HuH-7.5 (cell line): ENCODE measurements at regions not wholly inside any gene's neighbourhood (a gene's known extent, or its start where the extent isn't known, plus 50 kb on each side); places are given as distances from the start of the nearest gene placed in this dataset.
"Not testable (repeated sequence)": the region's sequence is repeated elsewhere in the genome, so short reads cannot be mapped to it uniquely, and the experiment has no call there.

Experiments used
- DNase-seq: peaks from one replicate; pipeline ENCODE4 v3.0.0; 2011; ENCODE audit warnings: low spot score

DNA sequence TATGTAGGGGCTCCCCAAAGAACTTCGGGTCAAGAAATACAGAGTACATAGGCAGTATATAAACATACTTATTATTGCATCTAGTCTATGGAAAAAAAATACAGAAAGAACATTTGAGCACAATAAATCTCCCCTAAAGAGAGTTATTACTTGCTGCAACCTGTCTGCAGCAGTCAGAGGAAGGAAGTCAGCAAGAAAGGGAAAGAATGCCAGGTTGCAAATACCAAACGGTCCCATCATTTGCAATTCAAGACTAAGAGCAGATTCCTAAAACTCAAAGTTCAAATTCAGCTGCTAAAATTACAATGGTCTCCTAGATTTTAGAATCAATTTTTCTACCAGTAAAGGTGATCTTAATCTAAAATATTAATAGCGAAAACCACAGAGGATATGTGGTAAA lies 236.2 kb upstream of the NUDT6 start:
- DNase-seq, result no peak

DNA sequence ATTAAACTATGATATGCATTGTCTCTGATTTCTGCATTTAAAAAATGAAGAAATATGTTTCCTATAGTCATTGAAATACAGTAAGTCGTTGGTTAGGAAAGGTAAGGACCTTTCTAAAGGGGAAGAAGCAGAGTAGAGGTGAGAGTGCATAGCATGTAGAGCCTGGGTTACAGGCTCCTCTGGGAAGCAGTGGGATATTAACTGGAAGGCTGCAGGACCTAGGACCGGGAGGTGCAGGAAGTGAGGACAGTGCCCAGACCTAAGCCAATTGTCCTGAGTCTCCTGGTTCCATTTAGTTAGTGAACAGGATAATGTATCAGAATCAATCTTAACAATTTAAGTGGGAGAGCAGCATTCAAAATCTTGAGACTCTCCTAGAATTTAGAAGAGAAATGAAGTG lies 237.1 kb upstream of the NUDT6 start:
- DNase-seq, result no peak

DNA sequence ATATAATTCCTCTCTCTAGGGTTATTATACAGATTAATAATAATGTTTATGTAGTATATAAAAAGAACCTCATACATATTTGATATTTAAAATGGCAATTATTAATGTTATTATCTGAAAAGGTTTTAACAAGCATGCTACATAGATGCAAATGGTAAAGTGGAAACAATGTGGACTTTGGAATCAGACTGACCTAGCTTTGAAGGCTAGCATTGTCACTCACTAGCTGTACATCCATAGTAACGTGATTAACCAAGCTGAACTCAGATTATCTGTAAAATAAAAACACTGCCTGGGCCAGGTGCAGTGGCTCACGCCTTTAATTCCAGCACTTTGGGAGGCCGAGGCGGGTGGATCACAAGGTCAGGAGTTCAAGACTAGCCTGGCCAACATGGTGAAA lies 233.7 kb upstream of the SPRY1 start:
- no peak for DNase-seq

DNA sequence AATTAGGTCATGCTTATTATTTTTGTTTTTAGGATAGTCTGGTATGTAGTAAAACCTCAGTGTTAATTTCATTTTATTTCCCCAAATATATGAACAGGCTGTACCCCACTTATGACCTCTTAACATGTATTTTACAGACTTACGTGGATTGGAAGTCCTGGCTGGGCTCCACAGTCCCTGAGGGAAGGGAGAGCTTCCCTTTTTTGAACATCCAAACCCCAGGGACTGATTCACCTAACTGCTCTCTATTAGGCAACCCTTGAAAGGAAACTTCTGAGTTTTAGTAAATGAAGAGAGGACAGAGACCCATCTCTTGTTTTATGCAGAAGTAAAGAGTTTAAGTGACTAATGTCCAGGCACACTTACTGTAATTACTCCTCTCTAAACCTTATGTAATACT lies 233.1 kb upstream of the SPRY1 start:
- no peak for DNase-seq

DNA sequence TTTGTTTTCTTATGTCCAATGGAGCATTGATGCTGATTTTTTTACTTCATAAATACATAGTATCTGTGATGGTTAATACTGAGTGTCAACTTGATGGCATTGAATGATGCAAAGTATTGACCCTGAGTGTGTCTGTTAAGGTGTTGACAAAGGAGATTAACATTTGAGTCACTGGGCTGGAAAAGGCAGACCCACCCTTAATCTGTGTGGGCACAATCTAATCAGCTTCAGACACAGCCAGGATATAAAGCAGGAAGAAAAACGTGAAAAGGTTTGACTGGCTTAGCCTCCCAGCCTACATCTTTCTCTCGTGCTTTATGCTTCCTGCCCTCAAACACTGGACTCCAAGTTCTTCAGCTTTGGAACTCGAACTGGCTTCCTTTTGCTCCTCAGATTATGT lies 230.6 kb upstream of the SPRY1 start:
- no peak for DNase-seq

DNA sequence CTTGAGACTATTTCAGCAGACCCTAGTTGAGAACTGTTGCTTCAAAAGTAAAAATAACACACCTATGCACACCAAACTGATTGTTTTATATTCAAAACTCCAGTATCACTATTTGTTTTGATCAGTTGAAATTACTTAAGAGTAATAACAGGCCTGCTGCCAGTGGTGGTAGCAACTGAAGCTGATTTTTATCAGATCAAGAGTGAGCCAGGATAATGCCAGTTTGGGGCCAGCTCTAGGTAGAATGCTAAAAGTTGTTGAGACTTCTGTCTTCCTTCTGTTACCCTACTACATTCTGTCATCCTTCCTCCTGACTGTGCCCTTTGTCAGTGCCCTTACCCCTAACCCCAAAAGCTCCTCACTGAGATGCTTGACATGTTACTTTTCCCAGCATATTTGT lies 228.7 kb upstream of the SPRY1 start:
- no peak for DNase-seq

DNA sequence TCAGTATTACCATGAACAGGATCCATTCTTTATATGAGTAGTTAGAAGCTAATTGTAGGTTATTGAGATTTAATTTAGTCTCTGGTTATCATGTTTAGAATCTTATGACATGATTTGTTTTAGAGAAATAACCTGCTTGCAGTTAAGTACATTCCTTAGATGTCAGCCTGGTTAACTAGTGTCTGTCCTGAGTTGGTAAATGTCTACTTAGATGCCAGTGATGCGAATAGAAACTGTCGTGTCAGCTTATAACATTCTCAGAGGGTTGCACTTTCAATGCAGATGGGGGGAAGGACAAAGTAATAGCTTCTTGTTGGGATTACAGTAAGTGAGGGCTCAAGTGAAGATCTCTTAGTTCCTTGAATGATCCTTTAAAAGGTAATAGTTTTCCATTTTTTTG lies 227.8 kb upstream of the SPRY1 start:
- no peak for DNase-seq

DNA sequence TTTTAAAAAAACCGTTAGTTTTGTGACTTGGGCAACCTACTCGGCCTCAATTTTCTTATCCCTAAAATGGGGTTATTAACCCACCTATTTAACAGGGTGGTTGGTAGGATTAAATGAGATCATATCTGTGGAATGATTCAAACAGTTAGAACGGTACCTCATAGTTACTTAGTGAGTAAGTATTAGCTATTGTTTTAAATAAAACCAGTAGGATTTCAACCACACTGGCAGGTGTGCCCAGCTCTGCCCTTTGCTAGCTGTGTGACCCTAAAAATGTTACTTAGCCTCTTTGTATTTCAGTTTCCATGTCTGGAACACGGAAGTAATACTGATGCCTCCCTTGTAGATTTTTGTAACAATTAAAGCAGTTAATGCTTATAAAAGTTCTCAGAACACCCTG lies 225.8 kb upstream of the SPRY1 start:
- no peak for DNase-seq

DNA sequence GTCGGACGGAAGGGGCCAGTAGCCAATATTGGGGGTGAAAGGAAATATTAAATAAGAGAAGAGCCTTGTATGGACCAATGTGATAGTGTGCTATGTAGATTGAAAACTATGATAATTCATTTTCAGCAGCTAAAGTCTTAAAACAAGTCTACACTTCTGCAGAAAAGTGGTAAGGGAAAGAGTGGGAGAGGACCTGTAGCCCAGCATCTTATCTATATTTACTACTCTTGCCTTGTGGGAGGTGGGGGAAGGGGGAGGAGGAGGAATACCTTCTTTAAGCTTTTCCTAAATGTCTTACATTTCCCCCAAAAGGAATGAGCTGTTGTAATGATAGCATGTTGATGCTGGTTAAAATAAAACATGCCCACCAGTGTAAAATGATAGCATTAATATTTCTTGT lies 220.0 kb upstream of the SPRY1 start:
- no peak for DNase-seq

DNA sequence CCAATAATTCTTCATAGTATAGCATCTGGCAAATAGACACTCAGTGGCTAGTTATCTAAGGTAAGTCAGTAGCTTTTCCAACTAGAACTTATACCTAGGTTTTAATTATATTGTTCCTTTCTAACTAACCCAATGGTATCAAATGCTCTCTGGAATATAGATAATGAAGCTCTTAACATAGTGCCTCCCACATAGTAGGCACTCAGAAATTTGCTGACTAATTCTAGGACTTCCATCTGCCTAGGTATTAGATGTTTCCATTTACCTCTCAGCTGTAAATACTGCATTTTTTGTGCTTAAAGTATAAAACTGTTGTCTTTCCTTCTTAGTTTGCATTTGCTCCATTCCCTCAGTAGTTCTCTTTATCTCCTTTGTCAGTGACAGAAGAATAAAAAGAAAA lies 214.3 kb upstream of the SPRY1 start:
- no peak for DNase-seq

DNA sequence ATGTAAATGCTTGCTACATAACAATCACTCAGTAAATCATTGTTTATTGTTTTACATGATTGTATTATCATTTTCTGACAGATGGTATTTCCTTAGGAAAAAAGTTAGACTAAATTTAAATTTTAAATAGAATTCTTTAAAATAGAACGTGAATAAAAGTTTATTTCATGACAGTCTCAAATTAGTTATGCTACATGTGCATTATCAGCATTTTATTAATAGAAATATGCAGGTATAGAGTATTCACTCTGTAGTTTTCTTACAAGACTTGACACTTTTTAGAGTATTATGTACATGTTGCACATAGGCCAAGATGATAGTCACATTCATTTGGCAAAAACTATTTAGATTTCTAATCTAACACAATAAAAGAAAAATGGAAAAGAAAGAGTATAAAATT lies 213.3 kb upstream of the SPRY1 start:
- DNase-seq, result no peak

DNA sequence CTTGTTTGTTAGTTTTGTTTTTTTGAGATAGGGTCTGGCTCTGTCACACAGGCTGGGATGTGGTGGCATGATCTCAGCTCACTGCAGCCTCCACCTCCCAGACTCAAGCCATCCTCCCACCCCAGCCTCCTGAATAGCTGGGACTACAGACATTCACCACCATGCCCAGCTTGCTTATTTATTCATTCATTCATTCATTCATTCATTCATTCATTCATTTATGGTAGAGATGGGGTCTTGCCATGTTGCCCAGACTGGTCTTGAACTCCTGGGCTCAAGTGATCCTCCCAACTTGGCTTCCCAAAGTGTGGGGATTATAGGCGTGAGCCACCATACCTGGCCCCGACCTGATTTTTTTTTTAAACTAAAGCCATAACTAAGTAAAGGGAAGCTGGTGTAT lies 212.8 kb upstream of the SPRY1 start:
- not testable (repeated sequence) for DNase-seq

DNA sequence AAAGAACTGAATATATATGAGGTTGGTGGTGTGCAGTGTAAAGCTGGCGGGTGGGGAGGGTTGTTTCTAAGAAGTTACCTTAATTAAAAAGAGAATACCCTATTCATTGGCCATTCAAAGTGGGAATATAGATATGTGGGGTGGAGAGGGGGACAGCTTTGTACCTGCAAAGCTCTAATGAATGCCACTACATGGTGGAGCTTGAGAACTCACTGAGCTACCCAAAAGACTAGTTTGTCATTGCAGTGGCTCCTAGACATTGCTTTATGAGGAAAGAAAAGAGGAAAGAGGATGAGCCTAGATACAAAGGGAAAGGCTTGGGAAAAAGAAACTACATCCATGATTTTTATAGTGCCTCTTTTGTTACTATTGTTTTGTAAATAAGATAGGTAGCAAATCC lies 209.9 kb upstream of the SPRY1 start:
- DNase-seq, result no peak

DNA sequence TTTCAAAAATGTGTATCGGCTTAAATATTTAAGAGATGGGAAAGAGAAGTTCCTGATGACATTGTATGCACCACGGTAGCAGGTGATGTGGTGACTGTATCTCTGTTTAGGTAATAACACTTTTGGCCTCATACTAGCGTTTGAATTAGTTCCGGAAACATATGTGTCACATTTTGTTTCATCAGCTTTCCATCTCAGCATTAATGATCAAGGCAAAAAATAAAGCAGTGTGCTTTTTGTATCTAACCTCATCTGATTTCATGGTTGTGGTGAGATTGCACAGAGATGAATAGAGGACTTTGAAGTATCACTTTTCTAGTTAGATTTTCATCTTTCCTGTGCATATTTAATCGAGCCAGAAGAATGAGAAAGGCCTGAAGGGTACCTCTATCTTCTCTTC lies 206.4 kb upstream of the SPRY1 start:
- DNase-seq, result no peak

DNA sequence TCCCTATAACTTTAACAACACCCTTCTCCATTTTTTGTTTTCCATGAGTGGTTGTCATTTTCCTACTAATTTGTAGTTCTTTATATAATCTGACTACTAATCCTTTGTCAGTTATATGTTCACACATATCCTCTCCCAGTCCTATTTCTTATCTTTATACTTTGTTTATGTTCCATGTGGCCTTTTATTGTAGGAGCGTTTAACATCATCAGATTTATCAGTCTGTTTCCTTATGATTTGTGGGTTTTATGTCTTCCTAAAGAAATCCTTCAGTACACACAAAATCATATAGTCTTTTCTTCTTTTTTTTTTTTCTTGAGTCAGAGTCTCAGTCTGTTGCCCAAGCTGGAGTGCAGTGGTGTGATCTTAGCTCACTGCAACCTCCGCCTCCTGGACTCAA lies 204.9 kb upstream of the SPRY1 start:
- no peak for DNase-seq

DNA sequence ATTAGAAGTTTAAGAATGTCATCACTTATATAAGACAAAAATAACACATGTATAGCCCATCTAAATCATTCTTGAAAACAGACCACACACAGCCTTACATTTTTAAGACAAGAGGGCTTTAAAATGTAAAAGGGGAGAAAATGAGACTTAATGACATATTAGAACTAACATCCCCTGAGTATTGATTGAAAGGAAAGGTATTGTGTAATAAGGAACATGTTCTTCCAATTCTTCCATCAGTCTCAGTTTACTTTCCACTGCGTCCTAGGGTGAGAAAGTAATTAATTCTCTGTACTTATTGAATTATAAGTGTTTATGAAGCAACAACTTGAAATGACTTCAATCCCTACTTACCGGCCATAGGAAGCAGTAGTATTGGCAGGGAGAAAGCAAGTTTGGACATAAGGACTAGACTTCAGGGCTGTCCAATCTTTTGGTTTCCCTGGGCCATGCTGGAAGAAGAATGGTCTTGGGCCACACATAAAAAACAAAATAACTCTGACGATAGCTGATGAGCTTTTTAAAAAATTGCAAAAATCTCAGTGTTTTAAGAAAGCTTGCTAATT lies 202.7 kb upstream of the SPRY1 start:
- DNase-seq, result no peak

DNA sequence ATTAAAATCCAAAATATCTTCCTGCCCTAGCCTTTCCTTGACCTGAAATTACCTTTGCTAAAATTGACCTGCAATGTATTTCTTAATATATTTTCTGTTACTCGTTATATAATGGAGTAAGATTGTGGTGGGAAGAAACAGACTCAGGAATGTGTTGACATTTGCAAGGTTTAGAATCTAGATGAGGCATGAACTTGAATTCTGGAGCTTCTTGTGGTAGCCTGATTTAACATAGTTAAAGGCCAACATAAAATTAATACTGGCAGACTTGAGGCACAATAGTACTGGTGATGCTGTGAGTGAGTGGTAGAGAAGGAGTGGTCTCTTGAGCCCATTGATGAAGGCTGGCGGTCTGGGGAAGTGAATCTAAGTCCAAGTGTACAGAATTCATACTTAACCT lies 197.9 kb upstream of the SPRY1 start:
- DNase-seq, result no peak

DNA sequence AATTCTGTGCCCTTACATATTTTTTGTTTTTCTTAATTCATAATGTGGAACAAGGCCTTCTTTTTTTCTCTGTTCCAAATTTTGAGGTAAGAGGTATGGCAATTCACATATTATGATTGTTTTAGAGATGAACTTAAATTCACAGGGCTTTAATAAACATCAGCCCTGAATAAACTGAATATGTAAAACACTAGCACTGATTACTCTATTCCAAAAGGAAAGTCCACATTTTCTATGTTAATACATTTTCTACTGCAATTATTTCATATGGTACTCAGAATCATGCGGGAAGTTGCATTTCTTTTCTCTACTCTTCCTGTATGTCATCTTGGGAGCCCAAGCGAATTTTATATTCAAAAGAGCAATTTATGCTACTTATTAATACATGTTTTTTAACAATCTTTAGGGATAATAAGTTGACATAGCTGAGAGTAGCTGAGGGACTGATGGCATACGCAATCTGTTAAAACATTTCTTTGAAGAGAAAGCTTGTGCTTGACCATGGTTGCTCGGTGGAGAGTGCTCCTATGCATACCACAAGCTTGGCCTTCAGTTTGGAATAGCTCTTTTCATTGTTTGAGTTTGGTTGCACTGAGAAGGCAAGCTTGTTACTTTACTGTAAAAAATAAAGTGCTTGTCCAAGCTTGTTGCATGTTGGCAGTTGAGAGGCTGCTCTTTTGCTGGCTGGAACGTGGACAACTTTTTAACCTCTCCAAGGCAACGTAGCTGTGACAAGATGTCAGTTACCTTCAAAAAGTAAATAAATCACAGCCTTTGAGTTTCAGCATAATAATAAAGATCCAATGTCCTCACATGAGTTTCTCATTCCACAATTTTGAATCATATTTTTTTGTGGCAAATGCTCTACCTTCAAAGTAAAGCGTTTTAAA lies 196.3 kb upstream of the SPRY1 start:
- DNase-seq, result no peak

DNA sequence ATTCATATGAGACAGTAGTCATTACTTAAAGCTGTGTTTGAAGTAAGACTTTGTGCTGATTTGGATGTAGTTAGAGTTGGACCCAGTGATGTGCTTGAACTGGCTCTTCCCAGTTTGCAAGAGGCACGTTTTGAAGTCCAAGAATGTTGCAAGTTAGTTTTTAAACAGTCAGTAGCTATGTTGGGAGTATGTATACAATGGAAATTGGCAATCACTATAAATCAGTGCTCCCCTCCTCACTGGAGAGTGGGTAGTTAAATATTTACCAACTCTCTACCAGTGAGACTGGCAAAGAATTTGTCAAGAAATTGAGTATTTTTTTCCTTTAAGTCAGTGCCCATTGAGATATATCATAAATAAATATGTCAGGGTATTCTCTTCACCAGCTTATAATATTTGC lies 191.9 kb upstream of the SPRY1 start:
- DNase-seq, result no peak

DNA sequence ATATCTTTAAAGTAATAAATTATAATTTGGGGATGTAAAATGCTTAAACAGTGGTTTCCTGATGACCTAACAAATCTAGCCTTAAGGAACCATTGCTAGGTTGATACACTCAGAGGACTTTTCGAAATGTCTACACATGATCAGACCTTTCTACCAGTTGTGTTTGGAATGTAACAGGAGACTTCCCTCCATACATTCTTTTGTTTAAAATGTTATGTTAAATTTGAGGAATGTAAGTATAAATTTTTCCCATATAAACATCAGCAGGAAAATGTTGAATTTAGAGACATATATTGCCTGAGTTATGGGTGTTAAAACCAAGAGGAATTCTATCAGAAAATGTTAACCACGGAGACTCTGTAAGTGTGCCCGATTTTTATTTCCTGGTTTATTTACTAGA lies 190.6 kb upstream of the SPRY1 start:
- no peak for DNase-seq

DNA sequence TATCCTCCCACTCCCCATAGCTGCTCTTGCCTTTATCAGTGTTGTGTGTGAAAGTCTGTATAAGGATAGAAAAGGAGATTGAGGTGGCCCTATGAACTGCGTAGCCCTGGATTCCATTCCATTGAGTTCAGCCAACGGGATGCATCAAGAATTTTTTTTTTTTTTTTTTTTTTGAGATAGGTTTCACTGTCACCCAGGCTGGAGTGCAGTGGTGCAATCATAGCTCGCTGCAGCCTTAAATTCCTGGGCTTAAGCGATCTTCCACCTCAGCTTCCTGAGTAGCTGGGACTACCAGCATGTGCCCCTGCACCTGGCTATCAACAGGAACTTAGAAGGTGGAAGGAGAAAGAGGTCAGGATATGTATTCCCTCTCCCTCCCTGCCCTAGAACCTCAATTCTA lies 187.2 kb upstream of the SPRY1 start:
- DNase-seq, result no peak

DNA sequence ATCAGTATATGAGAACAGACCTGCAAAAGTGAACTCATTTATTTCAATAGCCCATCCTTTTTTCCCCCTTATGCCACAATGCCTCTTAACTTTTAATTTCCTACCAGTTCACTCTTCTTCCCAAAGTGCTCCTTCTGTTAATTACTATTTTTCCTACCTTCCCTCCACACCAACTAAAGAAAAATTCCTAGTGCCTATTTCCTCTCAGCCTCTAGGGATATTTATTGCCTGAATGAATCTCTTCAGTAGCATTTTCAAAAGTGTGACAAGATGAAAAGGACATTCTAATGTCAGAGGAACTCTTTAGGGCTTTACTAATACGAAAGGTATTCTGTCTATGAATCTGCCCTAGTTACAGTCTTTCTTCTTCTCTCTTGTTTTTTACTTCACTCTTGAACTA lies 181.1 kb upstream of the SPRY1 start:
- no peak for DNase-seq

DNA sequence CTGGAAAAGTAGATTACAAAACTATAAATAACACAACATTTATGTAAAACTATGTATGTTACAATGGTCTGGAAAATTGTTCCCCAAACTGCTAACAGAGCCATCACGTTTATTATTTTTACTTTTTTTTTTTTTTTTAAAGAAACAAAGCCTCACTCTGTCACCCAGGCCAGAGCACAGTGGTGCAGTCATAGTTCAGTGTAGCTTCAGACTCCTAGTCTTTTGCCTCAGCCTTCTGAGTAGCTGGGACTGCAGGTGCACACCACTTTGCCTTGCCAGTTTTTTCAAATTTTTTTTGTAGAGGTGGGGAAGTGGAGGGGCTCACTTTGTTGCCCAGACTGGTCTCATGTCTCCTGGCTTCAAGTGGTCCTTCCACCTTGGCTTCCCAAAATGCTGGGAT lies 180.1 kb upstream of the SPRY1 start:
- DNase-seq, result no peak

DNA sequence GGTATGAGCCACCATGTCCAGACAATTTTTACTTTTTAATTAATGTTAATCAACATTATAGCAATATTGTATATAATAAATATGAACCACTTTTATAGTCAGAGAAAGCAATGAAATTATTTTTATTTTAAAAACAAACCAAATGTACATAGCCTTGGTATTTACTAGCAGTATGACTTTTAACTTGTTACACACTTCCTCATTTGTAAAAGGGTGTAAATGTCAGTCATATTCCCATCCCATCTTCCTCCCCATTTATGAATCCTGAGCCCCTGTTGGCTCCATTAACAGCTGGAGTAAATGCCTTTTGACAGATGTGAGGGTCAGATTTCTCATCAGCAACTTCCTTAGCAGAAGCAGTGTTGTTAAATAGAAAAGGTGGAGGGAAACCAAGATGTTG lies 179.6 kb upstream of the SPRY1 start:
- no peak for DNase-seq
